KMS-11 (cell line): ENCODE measurements at regions not wholly inside any gene's neighbourhood (a gene's known extent, or its start where the extent isn't known, plus 50 kb on each side); places are given as distances from the start of the nearest gene placed in this dataset.

ENCODE experiments used
- H2AFZ ChIP-seq: fragments of 200-600 bp; sonication (generic); 2 replicates; pipeline ENCODE4 v1.6.1; 2016; ENCODE audit warnings: antibody characterized with exemption, mixed run types, low read depth
- H3K27ac ChIP-seq: fragments of 200-600 bp; sonication (generic); 2 replicates; pipeline ENCODE4 v1.6.1; 2016; ENCODE audit warnings: mild to moderate bottlenecking, mixed run types
- H3K27me3 ChIP-seq: fragments of 200-600 bp; sonication (generic); 2 replicates; pipeline ENCODE4 v1.6.1; 2017; ENCODE audit warnings: mild to moderate bottlenecking, low read depth, mixed run types, moderate library complexity; ENCODE audit not compliant: insufficient read depth
- H3K36me3 ChIP-seq: fragments of 200-600 bp; sonication (generic); 2 replicates; pipeline ENCODE4 v1.6.1; 2017; ENCODE audit warnings: mild to moderate bottlenecking, mixed run types; ENCODE audit not compliant: insufficient read depth
- H3K4me1 ChIP-seq: fragments of 200-600 bp; sonication (generic); 2 replicates; pipeline ENCODE4 v1.6.1; 2016; ENCODE audit warnings: mild to moderate bottlenecking, low read depth, mixed run types; ENCODE audit not compliant: poor library complexity, severe bottlenecking
- H3K4me2 ChIP-seq: fragments of 200-600 bp; sonication (generic); 2 replicates; pipeline ENCODE4 v1.7.0; 2016; ENCODE audit warnings: mild to moderate bottlenecking, mixed run types
- H3K4me3 ChIP-seq: fragments of 200-600 bp; sonication (generic); IDR thresholded peaks from 2 replicates; pipeline ENCODE4 v1.6.1; 2017; ENCODE audit warnings: low read depth, low read length, mixed read lengths; ENCODE audit not compliant: insufficient read depth
- H3K79me2 ChIP-seq: fragments of 200-600 bp; sonication (generic); 2 replicates; pipeline ENCODE4 v1.6.1; 2016; ENCODE audit warnings: low read depth, mixed run types; ENCODE audit not compliant: insufficient read depth
- H3K9ac ChIP-seq: fragments of 200-600 bp; sonication (generic); 2 replicates; pipeline ENCODE4 v1.6.1; 2016; ENCODE audit warnings: mild to moderate bottlenecking, mixed run types
- H4K20me1 ChIP-seq: fragments of 200-600 bp; sonication (generic); 2 replicates; pipeline ENCODE4 v1.6.1; 2016; ENCODE audit warnings: mild to moderate bottlenecking, mixed run types; ENCODE audit not compliant: insufficient read depth
- CTCF ChIP-seq: fragments of 200-600 bp; sonication (generic); conservative IDR thresholded peaks from 2 replicates; pipeline ENCODE4 v1.6.1; 2017; ENCODE audit warnings: low read depth, mild to moderate bottlenecking, antibody characterized with exemption, low read length, moderate library complexity, mixed read lengths

- H3K9ac ChIP-seq = no peak overlapping the region
- H4K20me1 ChIP-seq = no peaks in the 10 kb centered on the region
- no peak overlapping the region for H3K4me2 ChIP-seq
- no peak for TF ChIP-seq CTCF
- no peaks in the 10 kb centered on the region for H3K79me2 ChIP-seq
- no peak overlapping the region for H3K4me3 ChIP-seq
- no peaks in the 10 kb centered on the region for H3K27me3 ChIP-seq
- H3K27ac ChIP-seq = no peak overlapping the region
- no peaks in the 10 kb centered on the region for H3K4me1 ChIP-seq
- no peak overlapping the region for H2AFZ ChIP-seq
- H3K36me3 ChIP-seq = no peaks in the 10 kb centered on the region; the same call in 1 of the 2 replicates
Measured at GRCh38 chr4:135775909-135776308, 1574.3 kb upstream of the PABPC4L start.

- H3K27ac ChIP-seq = no peak overlapping the region
- H3K4me1 ChIP-seq = no peaks in the 10 kb centered on the region
- H3K4me3 ChIP-seq = no peak overlapping the region
- no peaks in the 10 kb centered on the region for H3K27me3 ChIP-seq
- H4K20me1 ChIP-seq = no peaks in the 10 kb centered on the region
- TF ChIP-seq CTCF = no peak
- no peak overlapping the region for H2AFZ ChIP-seq
- H3K4me2 ChIP-seq = no peak overlapping the region
- H3K36me3 ChIP-seq = no peaks in the 10 kb centered on the region
- H3K79me2 ChIP-seq = no peaks in the 10 kb centered on the region
- no peak overlapping the region for H3K9ac ChIP-seq
Measured at GRCh38 chr4:135770505-135770904, 1568.9 kb upstream of the PABPC4L start.

GRCh38 chr4:135744928-135745327 lies 1543.3 kb upstream of the PABPC4L start:
- Histone ChIP-seq H2AFZ (no peak overlapping the region), H3K27ac (no peak overlapping the region), H3K4me3 (no peak overlapping the region), H3K4me1 (no peaks in the 10 kb centered on the region), H3K4me2 (no peak overlapping the region), H3K36me3 (no peaks in the 10 kb centered on the region), H4K20me1 (no peaks in the 10 kb centered on the region), H3K79me2 (no peaks in the 10 kb centered on the region), H3K9ac (no peak overlapping the region), H3K27me3 (no peaks in the 10 kb centered on the region)
- TF ChIP-seq CTCF = no peak

GRCh38 chr4:135741583-135741982 lies 1540.0 kb upstream of the PABPC4L start:
- Histone ChIP-seq H3K4me1 (no peaks in the 10 kb centered on the region), H2AFZ (no peak overlapping the region), H3K79me2 (no peaks in the 10 kb centered on the region), H4K20me1 (no peaks in the 10 kb centered on the region), H3K4me2 (no peak overlapping the region), H3K9ac (no peak overlapping the region), H3K4me3 (no peak overlapping the region), H3K36me3 (no peaks in the 10 kb centered on the region), H3K27me3 (no peaks in the 10 kb centered on the region), H3K27ac (no peak overlapping the region)
- TF ChIP-seq CTCF = no peak
